ENCODE measurements at regions not wholly inside any gene's neighbourhood (a gene's known extent, or its start where the extent isn't known, plus 50 kb on each side); places are given as distances from the start of the nearest gene placed in this dataset.

DNA sequence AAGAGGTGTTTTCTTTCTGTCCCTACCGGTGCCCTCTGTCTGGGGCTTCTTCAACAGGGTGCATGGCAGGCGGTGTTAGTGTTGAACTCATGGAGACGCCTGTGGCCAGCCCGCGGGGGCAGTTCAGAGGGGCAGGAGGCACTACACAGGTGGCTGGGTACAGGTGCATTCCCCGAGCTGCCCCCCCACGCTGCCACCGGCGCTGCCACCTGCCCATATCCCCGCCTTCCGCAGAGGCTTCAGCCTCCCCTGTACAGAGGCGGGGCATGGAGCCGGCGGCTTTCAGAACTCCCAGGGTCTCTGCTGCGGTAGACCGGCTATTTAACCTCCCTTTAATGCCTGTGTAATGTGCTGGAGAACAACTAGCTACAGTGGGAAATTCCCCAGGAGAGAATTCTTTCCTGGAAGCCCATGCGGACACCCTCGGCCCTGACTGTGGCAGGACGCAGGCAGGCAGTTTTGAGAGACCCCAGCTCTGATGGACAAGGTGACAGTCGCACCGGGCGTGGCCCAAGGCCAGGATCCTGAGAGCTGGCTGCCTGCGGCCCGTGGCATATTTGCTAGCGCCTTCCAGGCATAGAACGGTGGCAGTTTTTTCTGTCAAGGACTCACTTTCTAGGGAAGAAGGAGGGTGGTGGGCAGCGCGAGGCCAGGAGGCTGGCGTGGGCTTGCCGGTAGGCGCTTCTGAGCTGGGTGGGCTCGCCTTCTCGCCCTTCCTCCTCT lies 53.7 kb upstream of the ZNF32 start:
- in situ Hi-C loops (cut with HindIII; ENCODE audit: low pct_ligation_motif_present, low sequenced_read_pairs): no loop called here
- TF ChIP-seq, protein P1, sequence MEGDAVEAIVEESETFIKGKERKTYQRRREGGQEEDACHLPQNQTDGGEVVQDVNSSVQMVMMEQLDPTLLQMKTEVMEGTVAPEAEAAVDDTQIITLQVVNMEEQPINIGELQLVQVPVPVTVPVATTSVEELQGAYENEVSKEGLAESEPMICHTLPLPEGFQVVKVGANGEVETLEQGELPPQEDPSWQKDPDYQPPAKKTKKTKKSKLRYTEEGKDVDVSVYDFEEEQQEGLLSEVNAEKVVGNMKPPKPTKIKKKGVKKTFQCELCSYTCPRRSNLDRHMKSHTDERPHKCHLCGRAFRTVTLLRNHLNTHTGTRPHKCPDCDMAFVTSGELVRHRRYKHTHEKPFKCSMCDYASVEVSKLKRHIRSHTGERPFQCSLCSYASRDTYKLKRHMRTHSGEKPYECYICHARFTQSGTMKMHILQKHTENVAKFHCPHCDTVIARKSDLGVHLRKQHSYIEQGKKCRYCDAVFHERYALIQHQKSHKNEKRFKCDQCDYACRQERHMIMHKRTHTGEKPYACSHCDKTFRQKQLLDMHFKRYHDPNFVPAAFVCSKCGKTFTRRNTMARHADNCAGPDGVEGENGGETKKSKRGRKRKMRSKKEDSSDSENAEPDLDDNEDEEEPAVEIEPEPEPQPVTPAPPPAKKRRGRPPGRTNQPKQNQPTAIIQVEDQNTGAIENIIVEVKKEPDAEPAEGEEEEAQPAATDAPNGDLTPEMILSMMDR (IDR thresholded peaks at IDR 0.05; ENCODE audit: low read depth, low read length, missing control alignments): no peak
- Histone ChIP-seq H3K27me3 (replicated peaks) (no peaks in the 10 kb centered on the region), H3K36me3 (replicated peaks) (no peaks in the 10 kb centered on the region), H3K4me3 (ENCODE audit: low read depth, low read length) (no peak overlapping the region), H3K27ac (no peak overlapping the region)
- no peak for DNase-seq

DNA sequence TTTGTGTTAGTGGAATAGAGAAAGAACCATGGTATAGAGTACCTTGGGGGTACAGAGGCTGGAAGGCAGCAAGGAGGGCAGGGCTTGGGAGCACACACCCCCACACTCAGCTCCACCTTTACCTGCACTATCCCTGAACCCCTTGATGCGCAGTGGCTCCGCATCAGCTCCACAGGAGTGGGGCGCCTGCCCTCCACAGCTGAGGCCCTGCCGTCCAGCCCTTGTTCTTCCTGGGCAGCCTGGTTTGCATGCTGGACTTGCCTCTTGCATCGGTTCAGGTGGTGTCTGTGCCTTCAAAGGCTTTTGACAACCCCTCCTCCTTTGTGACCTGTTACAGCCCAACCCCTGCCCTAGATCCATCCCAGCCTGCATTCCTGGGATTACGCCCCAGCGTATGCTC lies 52.6 kb upstream of the ZNF32 start:
- DNase-seq: no peak
- Histone ChIP-seq H3K27ac (no peak overlapping the region), H3K36me3 (replicated peaks) (no peaks in the 10 kb centered on the region), H3K4me3 (ENCODE audit: low read depth, low read length) (no peak overlapping the region), H3K27me3 (replicated peaks) (no peaks in the 10 kb centered on the region)
- in situ Hi-C loops (cut with HindIII; ENCODE audit: low pct_ligation_motif_present, low sequenced_read_pairs): no loop called here
- TF ChIP-seq, protein P1 (IDR thresholded peaks at IDR 0.05; ENCODE audit: low read depth, low read length, missing control alignments): no peak

DNA sequence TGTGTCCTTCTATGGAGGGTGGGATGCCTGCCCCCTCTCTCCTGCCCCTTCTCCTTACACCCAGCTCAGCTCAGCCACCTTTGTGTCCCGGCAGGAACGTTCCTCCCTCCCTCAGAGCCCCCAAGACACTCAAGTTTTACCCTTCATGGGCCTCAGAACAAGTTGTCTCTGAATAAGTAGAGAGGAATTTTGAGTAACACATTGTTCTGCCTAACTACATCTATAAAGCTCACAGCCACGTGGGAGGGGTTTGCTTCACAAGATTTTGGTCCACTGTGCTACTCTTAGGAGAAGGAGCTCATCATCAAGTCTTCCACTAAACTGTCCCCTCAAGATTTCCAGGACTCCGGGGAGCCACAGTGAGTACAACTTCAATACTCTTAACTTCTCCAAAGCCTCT lies 51.6 kb upstream of the ZNF32 start:
- TF ChIP-seq, protein P1 (IDR thresholded peaks at IDR 0.05; ENCODE audit: low read depth, low read length, missing control alignments): no peak
- Histone ChIP-seq H3K27me3 (replicated peaks) (no peaks in the 10 kb centered on the region), H3K36me3 (replicated peaks) (no peaks in the 10 kb centered on the region), H3K4me3 (ENCODE audit: low read depth, low read length) (no peak overlapping the region), H3K27ac (no peak overlapping the region)
- in situ Hi-C loops (cut with HindIII; ENCODE audit: low pct_ligation_motif_present, low sequenced_read_pairs): no loop called here
- no peak for DNase-seq

DNA sequence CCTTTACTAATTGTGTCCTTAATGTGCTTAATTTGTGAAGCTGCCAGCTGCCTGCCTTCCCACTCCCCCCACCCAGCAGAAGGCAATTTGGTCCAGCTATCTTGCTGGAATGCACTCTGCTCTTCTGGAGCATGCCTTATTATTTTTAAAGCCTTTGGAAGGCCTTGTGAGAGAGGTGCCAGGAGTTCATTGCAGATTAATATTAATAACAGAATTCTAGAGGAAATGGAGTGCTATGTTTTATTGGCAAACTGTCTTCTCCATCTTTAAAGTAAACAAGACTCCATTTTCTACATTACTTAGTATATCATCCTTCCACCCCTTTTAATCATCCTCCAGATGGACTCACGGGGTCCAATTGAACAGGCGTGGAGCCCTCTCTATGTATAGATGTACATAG lies 50.8 kb upstream of the ZNF32 start:
- H3K27ac ChIP-seq: no peak overlapping the region
- in situ Hi-C loops (cut with HindIII; ENCODE audit: low pct_ligation_motif_present, low sequenced_read_pairs): loop anchor here (25.0 kb wide), 1 partner anchor 613 kb away; no protein-coding TSS in a partner anchor
- TF ChIP-seq, protein P1 (IDR thresholded peaks at IDR 0.05; ENCODE audit: low read depth, low read length, missing control alignments): no peak
- no peak overlapping the region for H3K4me3 ChIP-seq (ENCODE audit: low read depth, low read length)
- no peaks in the 10 kb centered on the region for H3K36me3 ChIP-seq (replicated peaks)
- DNase-seq: no peak
- H3K27me3 ChIP-seq (replicated peaks): no peaks in the 10 kb centered on the region

Data from brain microvascular endothelial cell (primary cell).